Mesodermal cell (in vitro differentiated cells): ENCODE measurements at regions not wholly inside any gene's neighbourhood (a gene's known extent, or its start where the extent isn't known, plus 50 kb on each side); places are given as distances from the start of the nearest gene placed in this dataset.

Experiments used
- H3K27ac ChIP-seq: 2 replicates; pipeline ENCODE4 v1.7.0; 2013; ENCODE audit warnings: mild to moderate bottlenecking, low read depth, low read length, moderate library complexity; ENCODE audit not compliant: severe bottlenecking
- H3K36me3 ChIP-seq: 2 replicates; pipeline ENCODE4 v1.7.1; 2013; ENCODE audit warnings: mild to moderate bottlenecking, low read length, moderate library complexity; ENCODE audit not compliant: control insufficient read depth, insufficient read depth
- H3K4me1 ChIP-seq: one replicate; pipeline ENCODE4 v1.7.1; 2013; ENCODE audit warnings: mild to moderate bottlenecking, low read length; ENCODE audit not compliant: insufficient read depth, control insufficient read depth, poor library complexity, severe bottlenecking
- H3K4me3 ChIP-seq: 2 replicates; pipeline ENCODE4 v1.7.0; 2013; ENCODE audit warnings: low read length, control low read depth, mild to moderate bottlenecking; ENCODE audit not compliant: insufficient read depth, poor library complexity, severe bottlenecking; ENCODE audit errors: extremely low read depth
- H3K9me3 ChIP-seq: 2 replicates; pipeline ENCODE4 v1.7.1; 2013; ENCODE audit warnings: mild to moderate bottlenecking, low read length, moderate library complexity; ENCODE audit not compliant: control insufficient read depth
- WGBS, 2 experiments: methylation state at CpG; one replicate each; pipeline ENCODE4 v1.1.5; 2013; ENCODE audit warnings: missing lambda C conversion rate in 2 of 2; ENCODE audit not compliant: insufficient coverage in 2 of 2; 5-methylcytosine and 5-hydroxymethylcytosine counted together

GRCh38 chr3:176090727-176091126, 1106.6 kb downstream of the TBL1XR1 start:
- 100% methylated on average over 1 of the region's 3 CpGs; no CpG with 5 or more reads in 1 of the 2 experiments for WGBS, 2 experiments
- H3K4me3 ChIP-seq: no peak overlapping the region
- no peaks in the 10 kb centered on the region for H3K4me1 ChIP-seq
- H3K27ac ChIP-seq: no peak overlapping the region
- no peaks in the 10 kb centered on the region for H3K36me3 ChIP-seq
- no peaks in the 10 kb centered on the region for H3K9me3 ChIP-seq

- no peaks in the 10 kb centered on the region for H3K9me3 ChIP-seq
- no peaks in the 10 kb centered on the region for H3K36me3 ChIP-seq
- no peaks in the 10 kb centered on the region for H3K4me1 ChIP-seq
- WGBS, 2 experiments: no CpG with 5 or more reads among the region's 3 CpGs
- H3K4me3 ChIP-seq: no peak overlapping the region
- H3K27ac ChIP-seq: no peak overlapping the region
Measured at GRCh38 chr3:176088962-176089383, 1108.3 kb downstream of the TBL1XR1 start.

- Histone ChIP-seq H3K4me1 (no peaks in the 10 kb centered on the region), H3K4me3 (no peak overlapping the region), H3K9me3 (no peaks in the 10 kb centered on the region), H3K27ac (no peak overlapping the region), H3K36me3 (no peaks in the 10 kb centered on the region)
- no CpG with 5 or more reads among the region's 2 CpGs for WGBS, 2 experiments
Measured at GRCh38 chr3:176087066-176087697, 1110.1 kb downstream of the TBL1XR1 start.

- WGBS, 2 experiments: no CpG with 5 or more reads among the region's 1 CpG
- no peaks in the 10 kb centered on the region for H3K9me3 ChIP-seq
- H3K4me3 ChIP-seq: no peak overlapping the region
- H3K27ac ChIP-seq: no peak overlapping the region
- H3K36me3 ChIP-seq: no peaks in the 10 kb centered on the region
- H3K4me1 ChIP-seq: no peaks in the 10 kb centered on the region
Measured at GRCh38 chr3:176079785-176080184, 1117.5 kb downstream of the TBL1XR1 start.

GRCh38 chr3:176078906-176079305, 1118.4 kb downstream of the TBL1XR1 start:
- Histone ChIP-seq H3K9me3 (no peaks in the 10 kb centered on the region), H3K27ac (no peak overlapping the region), H3K4me3 (no peak overlapping the region), H3K36me3 (no peaks in the 10 kb centered on the region), H3K4me1 (no peaks in the 10 kb centered on the region)
- WGBS, 2 experiments: 100% methylated on average over 1 of the region's 1 CpG; no CpG with 5 or more reads in 1 of the 2 experiments

GRCh38 chr3:176075491-176075890, 1121.8 kb downstream of the TBL1XR1 start:
- WGBS, 2 experiments: no CpG with 5 or more reads among the region's 1 CpG
- Histone ChIP-seq H3K9me3 (no peaks in the 10 kb centered on the region), H3K4me1 (no peaks in the 10 kb centered on the region), H3K36me3 (no peaks in the 10 kb centered on the region), H3K27ac (no peak overlapping the region), H3K4me3 (no peak overlapping the region)

GRCh38 chr3:176075046-176075445, 1122.2 kb downstream of the TBL1XR1 start:
- Histone ChIP-seq H3K36me3 (no peaks in the 10 kb centered on the region), H3K4me3 (no peak overlapping the region), H3K27ac (no peak overlapping the region), H3K4me1 (no peaks in the 10 kb centered on the region), H3K9me3 (no peaks in the 10 kb centered on the region)

GRCh38 chr3:176074096-176074495, 1123.2 kb downstream of the TBL1XR1 start:
- Histone ChIP-seq H3K36me3 (no peaks in the 10 kb centered on the region), H3K4me1 (no peaks in the 10 kb centered on the region)
- WGBS, 2 experiments: 100% methylated on average over 2 of the region's 2 CpGs

GRCh38 chr3:176071943-176072342, 1125.3 kb downstream of the TBL1XR1 start:
- Histone ChIP-seq H3K4me1 (no peaks in the 10 kb centered on the region), H3K27ac (no peak overlapping the region), H3K9me3 (no peaks in the 10 kb centered on the region), H3K4me3 (no peak overlapping the region), H3K36me3 (no peaks in the 10 kb centered on the region)
- WGBS, 2 experiments: 70% methylated on average over 2 of the region's 2 CpGs; no CpG with 5 or more reads in 1 of the 2 experiments

More at GRCh38 chr3:176074096-176074495, 1123.2 kb downstream of the TBL1XR1 start:
- no peaks in the 10 kb centered on the region for H3K9me3 ChIP-seq
- H3K27ac ChIP-seq: no peak overlapping the region
- H3K4me3 ChIP-seq: no peak overlapping the region

- 98% methylated on average over 5 of the region's 6 CpGs; no CpG with 5 or more reads in 1 of the 2 experiments for WGBS, 2 experiments
- Histone ChIP-seq H3K9me3 (no peaks in the 10 kb centered on the region), H3K4me1 (no peaks in the 10 kb centered on the region), H3K36me3 (no peaks in the 10 kb centered on the region), H3K4me3 (no peak overlapping the region), H3K27ac (no peak overlapping the region)
Measured at GRCh38 chr3:176068750-176069149, 1128.5 kb downstream of the TBL1XR1 start.

- H3K4me1 ChIP-seq: no peaks in the 10 kb centered on the region
- peaks cover 3% of the 10 kb centered on the region for H3K9me3 ChIP-seq
- H3K36me3 ChIP-seq: no peaks in the 10 kb centered on the region
- H3K27ac ChIP-seq: no peak overlapping the region
- no peak overlapping the region for H3K4me3 ChIP-seq
Measured at GRCh38 chr3:176058856-176059255, 1138.4 kb downstream of the TBL1XR1 start.
